Occipital lobe (tissue), 1 donor: ENCODE measurements at regions not wholly inside any gene's neighbourhood (a gene's known extent, or its start where the extent isn't known, plus 50 kb on each side); places are given as distances from the start of the nearest gene placed in this dataset.

Source experiments
- DNase-seq: peaks from one replicate; lab custom pipeline; 2025; lab: John Stamatoyannopoulos, UW

DNA sequence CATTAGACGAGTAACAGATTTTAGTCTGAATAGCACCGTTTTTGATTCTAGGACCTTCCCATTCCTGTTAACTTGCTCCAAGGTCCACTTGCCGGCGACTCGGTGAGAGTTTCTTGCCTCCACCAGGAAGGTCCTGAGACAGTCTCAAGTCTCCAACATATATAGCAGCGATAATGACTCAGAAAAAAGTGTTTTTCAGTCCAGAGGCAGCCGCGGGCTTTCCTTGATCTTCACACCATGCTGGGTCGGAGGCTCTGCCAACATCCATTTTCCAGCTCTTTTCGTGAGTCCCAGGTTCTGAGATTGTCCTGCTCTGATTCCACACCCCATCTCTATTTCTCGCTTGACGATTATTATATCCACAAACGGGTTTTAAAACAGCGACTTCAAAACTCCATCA, 170.5 kb downstream of the GPX5 start:
- no peak for DNase-seq

- no peak for DNase-seq
Measured at GRCh38 chr6:28696682-28697081, 171.0 kb downstream of the GPX5 start.

- no peak for DNase-seq
Measured at GRCh38 chr6:28707387-28708282, 182.0 kb downstream of the GPX5 start.

GRCh38 chr6:28709478-28710349, 184.0 kb downstream of the GPX5 start:
- no peak for DNase-seq

DNA sequence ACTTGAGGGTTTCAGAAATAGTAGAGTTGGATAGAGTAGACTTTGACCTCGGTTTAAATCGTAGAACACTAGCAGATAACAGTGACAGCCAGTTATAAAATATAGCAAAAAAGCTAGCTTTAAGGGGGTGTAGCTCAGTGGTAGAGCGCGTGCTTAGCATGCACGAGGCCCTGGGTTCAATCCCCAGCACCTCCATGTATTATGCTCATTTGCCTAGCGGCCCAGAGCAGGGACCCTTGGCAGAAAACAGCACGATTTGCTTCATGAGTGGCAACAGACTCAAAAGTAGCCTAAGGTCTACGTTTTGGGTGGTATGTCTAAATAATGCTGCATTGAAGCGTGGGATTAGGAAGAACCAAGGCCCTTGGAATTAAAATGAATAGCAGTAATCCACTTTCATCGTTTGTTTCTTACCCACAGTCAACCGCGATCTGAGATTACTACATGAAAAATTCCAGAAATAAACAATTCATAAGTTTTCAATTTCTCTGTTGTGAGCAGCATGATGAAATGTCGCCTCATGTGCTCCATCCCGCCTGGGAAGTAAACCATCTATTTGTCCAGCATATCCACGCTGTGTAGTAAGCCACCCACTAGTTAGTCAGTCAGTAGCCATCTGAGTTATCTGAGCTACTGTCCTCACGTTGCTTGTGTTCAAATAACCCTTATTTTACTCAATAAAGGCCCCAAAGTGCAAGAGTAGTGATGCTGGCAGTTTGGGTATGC, 184.9 kb downstream of the GPX5 start:
- no peak for DNase-seq

DNA sequence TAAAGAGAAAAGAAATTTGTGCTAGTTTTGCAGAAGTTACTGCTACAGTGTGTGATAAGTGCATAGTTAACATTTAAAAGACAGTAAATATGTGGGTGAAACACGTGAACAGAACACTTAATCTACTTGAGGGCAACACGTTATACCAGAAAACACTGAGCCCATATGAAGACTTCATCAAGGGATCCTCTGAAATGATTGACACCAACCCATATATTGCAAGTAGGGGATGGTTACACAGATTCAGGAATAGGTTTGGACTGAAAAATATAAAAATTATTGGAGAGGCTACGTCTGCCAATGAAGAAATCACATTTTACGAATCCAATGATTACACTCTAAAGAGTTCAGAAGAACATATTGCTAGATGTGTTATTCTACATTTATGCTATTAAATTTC, 185.6 kb downstream of the GPX5 start:
- no peak for DNase-seq

- no peak for DNase-seq
Measured at GRCh38 chr6:28711788-28712341, 186.2 kb downstream of the GPX5 start.

DNA sequence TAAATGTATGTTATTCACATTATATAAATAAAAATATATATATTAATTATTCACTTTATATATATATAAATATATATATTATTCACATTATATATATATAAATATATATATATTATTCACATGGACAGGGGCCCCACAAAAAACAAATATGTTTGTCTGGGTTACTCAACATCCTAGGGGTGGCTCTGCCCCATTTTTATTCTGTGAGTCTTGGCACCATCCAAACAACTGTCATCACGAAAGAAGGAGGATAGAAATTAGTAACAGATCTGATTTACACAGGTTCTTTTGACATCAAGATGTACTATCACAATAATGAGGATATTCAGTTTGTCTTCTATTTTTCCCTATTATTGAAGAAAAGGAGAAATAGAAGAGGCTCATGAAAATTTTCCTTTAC, 187.3 kb downstream of the GPX5 start:
- DNase-seq: no peak

GRCh38 chr6:28719275-28719940, 193.7 kb downstream of the GPX5 start:
- no peak for DNase-seq

DNA sequence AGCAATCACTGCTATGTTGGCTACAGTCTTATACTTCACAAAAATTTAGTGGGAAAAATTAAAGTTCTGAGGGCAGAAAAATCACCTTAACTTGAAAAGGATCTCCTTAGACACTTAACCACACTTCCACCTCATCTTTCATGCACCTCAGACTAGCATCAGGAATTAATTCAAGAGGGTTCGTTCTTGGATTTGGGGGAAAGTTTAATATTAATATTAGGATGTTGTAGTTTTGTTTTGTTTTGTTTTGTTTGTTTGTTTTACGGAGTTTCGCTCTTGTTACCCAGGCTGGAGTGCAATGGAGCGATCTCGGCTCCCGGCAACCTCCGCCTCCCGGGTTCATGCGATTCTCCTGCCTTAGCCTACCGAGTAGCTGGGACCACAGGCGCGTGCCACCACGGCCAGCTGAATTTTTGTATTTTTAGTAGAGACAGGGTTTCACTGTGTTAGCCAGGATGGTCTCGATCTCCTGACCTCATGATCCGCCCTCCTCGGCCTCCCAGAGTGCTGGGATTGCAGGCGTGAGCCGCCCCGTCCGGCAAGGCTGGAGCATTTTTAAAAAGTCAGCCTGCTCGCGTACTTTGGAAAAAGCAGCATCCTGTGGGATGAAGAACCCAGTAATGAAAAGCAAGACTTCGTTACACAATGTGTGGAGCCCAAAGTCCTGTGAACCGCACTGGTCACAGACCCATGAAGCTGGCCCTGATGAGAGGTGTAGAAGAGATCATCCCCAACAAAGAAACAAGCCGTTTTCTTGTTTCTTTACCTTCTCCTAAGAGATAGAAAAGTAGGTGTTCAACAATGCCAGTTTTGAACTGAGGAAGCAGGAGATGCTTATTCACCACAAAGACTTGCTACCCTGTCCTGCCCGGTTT, 194.9 kb downstream of the GPX5 start:
- no peak for DNase-seq

- no peak for DNase-seq
Measured at GRCh38 chr6:28721372-28721771, 195.7 kb downstream of the GPX5 start.

DNA sequence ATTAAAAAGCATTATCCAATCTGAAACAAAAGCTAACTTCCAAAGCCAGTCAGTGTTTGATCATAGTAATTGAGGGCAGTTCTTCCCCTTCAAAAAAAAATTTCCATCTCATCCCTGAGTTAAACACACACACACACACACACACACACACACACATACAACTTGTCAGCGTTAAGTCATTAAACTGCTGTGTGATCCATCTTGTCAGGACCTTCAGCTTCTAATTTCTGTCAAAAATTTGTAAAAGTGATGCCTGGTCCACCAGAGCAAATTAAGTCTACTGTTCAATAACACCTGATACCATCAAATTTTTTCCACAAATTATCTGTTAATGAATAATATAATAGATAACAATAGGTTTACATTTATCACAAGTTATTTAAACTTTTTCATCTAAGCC, 198.7 kb downstream of the GPX5 start:
- no peak for DNase-seq

DNA sequence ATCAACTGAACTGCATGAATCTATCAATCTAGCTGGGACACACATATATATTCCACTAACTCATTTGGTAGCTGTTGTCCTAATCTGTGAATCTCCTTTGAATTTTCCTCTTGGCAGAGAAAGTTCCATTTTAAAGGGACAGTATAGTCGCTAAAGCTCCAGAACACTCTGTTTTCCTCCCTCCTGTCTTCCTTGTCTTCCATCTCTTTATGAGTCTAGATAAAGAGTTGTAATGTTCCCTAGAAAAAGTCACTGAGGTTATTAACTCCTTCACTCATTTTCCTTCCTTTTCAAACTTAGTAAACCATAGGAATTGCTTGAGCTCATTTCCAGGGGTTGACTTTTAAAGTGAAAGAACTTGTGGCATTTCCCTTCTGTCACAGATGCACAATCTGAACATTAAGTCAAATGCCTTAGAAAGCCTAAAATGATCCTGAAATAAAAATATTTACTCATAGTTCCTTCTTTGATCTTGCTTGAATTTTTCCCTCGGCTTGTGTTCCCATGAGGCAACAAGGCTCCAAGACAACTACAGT, 198.4 kb downstream of the TRIM27 start:
- no peak for DNase-seq

GRCh38 chr6:28725890-28726348, 197.9 kb downstream of the TRIM27 start:
- no peak for DNase-seq

DNA sequence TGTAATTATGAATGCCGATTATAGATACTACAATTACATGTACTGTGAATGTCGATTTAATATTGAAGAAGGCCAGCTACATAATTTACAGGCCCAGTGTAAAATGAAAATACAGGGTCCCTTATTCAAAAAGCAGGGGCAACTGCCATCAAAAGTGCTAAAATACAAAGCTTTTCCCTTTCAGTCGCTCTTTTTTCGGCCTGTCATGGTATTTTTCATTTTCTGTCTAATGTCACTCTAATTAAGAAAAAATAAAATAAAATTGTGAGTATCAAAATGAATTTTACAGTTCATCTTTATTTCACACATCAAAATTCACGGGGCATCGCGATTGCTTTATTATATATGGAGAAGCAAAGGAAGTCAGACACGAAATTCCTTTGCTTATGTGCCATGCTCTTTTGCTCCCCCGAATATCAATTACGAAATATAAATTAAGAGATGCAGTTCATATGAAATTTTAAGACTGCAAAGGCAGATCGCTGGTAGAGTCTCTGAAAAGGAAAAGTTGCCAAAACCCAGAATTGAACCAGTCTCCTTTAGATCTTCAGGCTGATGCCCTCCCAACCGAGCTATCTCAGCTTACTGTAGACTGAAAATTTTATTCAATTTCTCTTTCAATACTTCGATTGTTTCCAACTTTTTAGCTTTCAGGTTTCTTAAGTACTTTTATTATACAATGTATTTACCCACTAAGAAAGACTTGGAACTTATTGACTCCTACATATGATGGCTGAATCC, 197.0 kb downstream of the TRIM27 start:
- no peak for DNase-seq

DNA sequence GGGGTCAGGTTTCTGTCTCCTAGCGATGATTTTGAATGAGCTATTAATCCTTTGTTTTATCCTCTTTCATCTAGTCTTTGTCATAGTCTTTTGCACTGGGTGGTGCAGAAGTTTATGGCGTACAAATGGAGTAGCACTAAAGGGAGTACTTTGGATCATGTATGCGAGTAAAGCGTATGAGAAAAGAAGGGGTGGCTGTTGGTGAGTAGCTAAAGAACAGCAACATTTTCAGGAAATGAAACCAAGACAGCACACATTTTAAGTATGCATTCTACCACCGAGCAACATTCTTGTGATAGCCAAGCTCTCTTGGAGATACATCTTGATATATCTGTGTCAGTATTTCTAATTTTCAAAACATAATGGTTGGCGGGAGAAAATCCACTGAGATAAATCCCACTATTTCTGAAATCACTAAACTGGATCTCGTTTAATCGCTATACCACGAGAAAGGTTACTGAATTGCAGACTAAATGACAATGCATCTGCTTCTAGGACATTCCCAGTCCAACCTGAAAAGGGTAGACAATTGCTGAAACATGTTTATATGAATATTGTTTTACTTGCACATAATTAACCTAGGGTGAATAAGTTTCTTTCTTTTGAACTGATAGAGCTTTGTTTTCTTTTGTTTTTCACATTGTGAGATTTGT, 196.1 kb downstream of the TRIM27 start:
- DNase-seq: no peak

DNA sequence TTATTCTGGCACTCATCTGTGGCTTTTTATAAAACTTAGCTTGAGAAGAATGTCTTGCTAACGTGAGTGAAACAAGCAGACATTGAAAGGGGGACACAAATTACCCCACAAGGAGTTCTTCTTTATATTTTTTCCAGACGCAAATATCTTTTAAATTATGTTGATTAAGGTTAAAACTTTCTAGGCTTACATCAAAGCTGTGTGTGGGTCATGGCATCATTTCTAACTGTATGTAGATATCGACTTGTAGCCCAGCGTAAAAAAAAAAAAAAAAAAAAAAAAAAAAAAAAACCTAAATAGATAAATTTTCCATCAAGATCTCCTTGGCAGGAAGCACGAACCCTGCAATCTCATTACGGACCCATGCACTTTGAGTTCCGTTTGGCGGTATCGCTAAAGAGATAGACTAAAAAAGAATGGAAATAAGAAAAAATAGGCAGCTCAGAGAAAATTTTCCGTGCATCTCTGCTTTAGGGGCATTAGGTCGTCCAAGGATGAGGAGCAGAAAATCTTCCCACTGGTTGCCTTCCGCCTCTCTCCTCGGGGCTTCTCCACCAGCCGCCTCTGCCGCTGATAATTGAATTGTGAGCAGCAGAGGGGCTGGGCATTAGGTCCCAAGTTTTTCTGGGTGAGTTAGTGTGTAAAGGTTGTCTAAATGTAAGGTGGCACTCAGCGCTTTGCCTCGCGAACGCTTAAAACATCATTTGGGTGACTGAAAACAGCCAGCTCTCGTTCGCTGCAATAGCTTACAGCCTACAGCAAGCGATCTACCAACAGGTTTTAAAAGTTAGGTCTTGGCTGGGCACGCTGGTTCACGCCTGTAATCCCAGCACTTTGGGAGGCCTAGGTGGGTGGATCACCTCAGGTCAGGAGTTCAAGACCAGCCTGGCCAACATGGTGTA, 194.0 kb downstream of the TRIM27 start:
- no peak for DNase-seq
